ENCODE measurements at regions not wholly inside any gene's neighbourhood (a gene's known extent, or its start where the extent isn't known, plus 50 kb on each side); places are given as distances from the start of the nearest gene placed in this dataset.
"Not testable (repeated sequence)": the region's sequence is repeated elsewhere in the genome, so short reads cannot be mapped to it uniquely, and the experiment has no call there.

GRCh38 chr1:68831281-68831680 is 334.4 kb upstream of the DEPDC1 start:
- H3K4me3 ChIP-seq (ENCODE audit: extremely low read depth, insufficient read depth, low read length, poor library complexity, severe bottlenecking), result no peak overlapping the region
- WGBS, 2 experiments (ENCODE audit: insufficient coverage in 2 of 2), result no CpG with 5 or more reads among the region's 1 CpG
- no peak overlapping the region for H3K27ac ChIP-seq (ENCODE audit: low read depth, low read length, severe bottlenecking)
- no peaks in the 10 kb centered on the region for H3K4me1 ChIP-seq (ENCODE audit: control insufficient read depth, insufficient read depth, low read length, poor library complexity, severe bottlenecking)
- no peaks in the 10 kb centered on the region for H3K36me3 ChIP-seq (ENCODE audit: control insufficient read depth, insufficient read depth, low read length)
- H3K9me3 ChIP-seq (ENCODE audit: control insufficient read depth, low read length), result peaks cover 9% of the 10 kb centered on the region

- no CpG with 5 or more reads among the region's 3 CpGs for WGBS, 2 experiments (ENCODE audit: insufficient coverage in 2 of 2)
- Histone ChIP-seq H3K4me1 (ENCODE audit: control insufficient read depth, insufficient read depth, low read length, poor library complexity, severe bottlenecking) (no peaks in the 10 kb centered on the region), H3K36me3 (ENCODE audit: control insufficient read depth, insufficient read depth, low read length) (no peaks in the 10 kb centered on the region), H3K27ac (ENCODE audit: low read depth, low read length, severe bottlenecking) (no peak overlapping the region), H3K4me3 (ENCODE audit: extremely low read depth, insufficient read depth, low read length, poor library complexity, severe bottlenecking) (no peak overlapping the region), H3K9me3 (ENCODE audit: control insufficient read depth, low read length) (no peaks in the 10 kb centered on the region)
Observed at GRCh38 chr1:68848017-68848416, 351.1 kb upstream of the DEPDC1 start.

DNA sequence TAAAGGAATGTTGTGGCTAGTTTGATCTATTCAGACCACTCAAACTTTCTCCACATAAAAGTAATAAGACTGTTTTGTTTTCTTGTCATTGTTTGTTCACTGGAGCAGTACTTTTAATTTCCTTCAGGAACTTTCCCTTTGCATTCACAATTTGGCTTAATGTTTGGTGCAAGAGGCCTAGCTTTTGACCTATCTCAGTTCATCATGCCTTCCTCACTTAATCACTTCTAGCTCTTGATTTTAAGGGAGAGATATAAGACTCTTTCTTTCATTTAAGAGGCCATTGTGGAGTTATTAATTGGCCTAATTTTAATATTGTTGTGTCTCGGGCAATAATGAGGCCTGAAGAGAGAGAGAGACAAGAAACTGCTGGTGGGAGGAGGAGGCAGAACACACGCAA is 371.7 kb upstream of the DEPDC1 start:
- Histone ChIP-seq H3K4me1 (ENCODE audit: control insufficient read depth, insufficient read depth, low read length, poor library complexity, severe bottlenecking) (no peaks in the 10 kb centered on the region), H3K9me3 (ENCODE audit: control insufficient read depth, low read length) (no peaks in the 10 kb centered on the region), H3K36me3 (ENCODE audit: control insufficient read depth, insufficient read depth, low read length) (no peaks in the 10 kb centered on the region), H3K27ac (ENCODE audit: low read depth, low read length, severe bottlenecking) (no peak overlapping the region), H3K4me3 (ENCODE audit: extremely low read depth, insufficient read depth, low read length, poor library complexity, severe bottlenecking) (no peak overlapping the region)
- no CpG with 5 or more reads among the region's 2 CpGs for WGBS, 2 experiments (ENCODE audit: insufficient coverage in 2 of 2)

- Histone ChIP-seq H3K4me3 (ENCODE audit: extremely low read depth, insufficient read depth, low read length, poor library complexity, severe bottlenecking) (no peak overlapping the region), H3K36me3 (ENCODE audit: control insufficient read depth, insufficient read depth, low read length) (no peaks in the 10 kb centered on the region), H3K9me3 (ENCODE audit: control insufficient read depth, low read length) (no peaks in the 10 kb centered on the region), H3K4me1 (ENCODE audit: control insufficient read depth, insufficient read depth, low read length, poor library complexity, severe bottlenecking) (no peaks in the 10 kb centered on the region), H3K27ac (ENCODE audit: low read depth, low read length, severe bottlenecking) (no peak overlapping the region)
- WGBS, 2 experiments (ENCODE audit: insufficient coverage in 2 of 2), result 83% methylated on average over 1 of the region's 2 CpGs; no CpG with 5 or more reads in 1 of the 2 experiments
Observed at GRCh38 chr1:68873144-68873543, 376.3 kb upstream of the DEPDC1 start.

DNA sequence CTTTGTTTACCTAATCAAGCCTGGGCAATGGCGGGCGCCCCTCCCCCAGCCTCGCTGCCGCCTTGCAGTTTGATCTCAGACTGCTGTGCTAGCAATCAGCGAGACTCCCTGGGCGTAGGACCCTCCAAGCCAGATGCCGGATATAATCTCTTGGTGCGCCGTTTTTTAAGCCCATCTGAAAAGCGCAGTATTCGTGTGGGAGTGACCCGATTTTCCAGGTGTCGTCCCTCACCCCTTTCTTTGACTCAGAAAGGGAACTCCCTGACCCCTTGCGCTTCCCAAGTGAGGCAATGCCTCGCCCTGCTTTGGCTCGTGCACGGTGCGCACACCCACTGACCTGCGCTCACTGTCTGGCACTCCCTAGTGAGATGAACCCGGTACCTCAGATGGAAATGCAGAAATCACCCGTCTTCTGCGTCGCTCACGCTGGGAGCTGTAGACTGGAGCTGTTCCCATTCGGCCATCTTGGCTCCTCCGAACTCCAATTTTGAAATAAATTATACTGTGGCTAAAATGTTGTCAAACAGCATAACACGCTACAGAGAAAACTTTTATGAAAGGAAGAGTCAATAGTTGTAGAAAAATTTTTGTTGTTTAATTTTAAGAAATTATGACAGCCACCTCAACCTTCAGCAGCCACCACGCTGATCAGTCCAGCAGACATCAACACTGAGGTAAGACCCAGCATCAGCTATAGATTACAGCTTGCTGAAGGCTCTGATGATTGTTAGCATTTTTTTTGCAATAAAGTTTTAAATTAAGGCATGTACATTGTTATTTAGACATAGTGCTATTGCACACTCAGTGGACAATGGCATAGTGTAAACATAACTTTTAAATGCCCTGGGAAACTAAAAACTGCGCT is 384.7 kb upstream of the DEPDC1 start:
- H3K4me1 ChIP-seq (ENCODE audit: control insufficient read depth, insufficient read depth, low read length, poor library complexity, severe bottlenecking); H3K9me3 ChIP-seq (ENCODE audit: control insufficient read depth, low read length); H3K4me3 ChIP-seq (ENCODE audit: extremely low read depth, insufficient read depth, low read length, poor library complexity, severe bottlenecking); H3K27ac ChIP-seq (ENCODE audit: low read depth, low read length, severe bottlenecking); H3K36me3 ChIP-seq (ENCODE audit: control insufficient read depth, insufficient read depth, low read length): not testable (repeated sequence)
- WGBS, 2 experiments (ENCODE audit: insufficient coverage in 2 of 2), result 71 to 80% methylated on average over 15 to 16 of the region's 29 CpGs

DNA sequence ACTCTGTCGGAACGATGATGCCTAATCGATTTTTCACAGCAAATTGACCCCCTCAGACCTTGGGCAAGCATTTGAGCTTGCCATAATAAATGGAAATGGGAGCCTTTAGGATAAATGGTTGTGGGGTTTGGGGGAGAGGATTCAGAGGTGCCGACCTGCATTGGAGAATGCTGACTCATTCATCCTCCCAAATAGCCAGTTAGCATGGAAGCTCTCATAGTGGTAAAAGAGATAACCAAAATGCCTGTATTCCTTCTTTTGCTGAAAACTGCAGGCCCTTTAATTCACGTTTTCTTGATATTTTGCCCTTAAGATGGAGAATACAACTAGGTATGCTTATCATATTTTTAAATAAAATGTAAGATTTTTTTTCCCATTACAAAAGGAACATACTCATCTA is 392.6 kb upstream of the DEPDC1 start:
- Histone ChIP-seq H3K4me1 (ENCODE audit: control insufficient read depth, insufficient read depth, low read length, poor library complexity, severe bottlenecking) (no peaks in the 10 kb centered on the region), H3K36me3 (ENCODE audit: control insufficient read depth, insufficient read depth, low read length) (no peaks in the 10 kb centered on the region), H3K4me3 (ENCODE audit: extremely low read depth, insufficient read depth, low read length, poor library complexity, severe bottlenecking) (no peak overlapping the region), H3K9me3 (ENCODE audit: control insufficient read depth, low read length) (no peaks in the 10 kb centered on the region), H3K27ac (ENCODE audit: low read depth, low read length, severe bottlenecking) (no peak overlapping the region)
- 96% methylated on average over 3 of the region's 5 CpGs; no CpG with 5 or more reads in 1 of the 2 experiments for WGBS, 2 experiments (ENCODE audit: insufficient coverage in 2 of 2)

DNA sequence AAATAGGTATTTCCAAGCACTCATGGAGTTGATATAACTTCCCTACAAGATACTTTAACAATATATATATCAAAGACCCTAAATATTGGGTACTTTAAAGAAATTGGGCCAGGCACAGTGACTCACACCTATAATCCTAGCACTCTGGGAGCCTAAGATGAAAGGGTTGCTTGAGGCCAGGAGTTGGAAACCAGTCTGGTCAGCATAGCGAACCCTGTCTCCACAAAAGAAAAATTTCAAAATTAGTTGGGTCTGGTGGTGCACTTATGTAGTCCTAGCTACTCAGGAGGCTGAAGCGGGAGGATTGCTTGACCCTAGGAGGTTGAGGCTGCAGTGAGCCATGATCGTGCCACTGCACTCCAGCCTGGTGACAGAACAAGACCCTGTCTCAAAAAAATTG is 393.9 kb upstream of the DEPDC1 start:
- Histone ChIP-seq H3K36me3 (ENCODE audit: control insufficient read depth, insufficient read depth, low read length) (no peaks in the 10 kb centered on the region), H3K4me3 (ENCODE audit: extremely low read depth, insufficient read depth, low read length, poor library complexity, severe bottlenecking) (no peak overlapping the region), H3K27ac (ENCODE audit: low read depth, low read length, severe bottlenecking) (no peak overlapping the region), H3K4me1 (ENCODE audit: control insufficient read depth, insufficient read depth, low read length, poor library complexity, severe bottlenecking) (no peaks in the 10 kb centered on the region), H3K9me3 (ENCODE audit: control insufficient read depth, low read length) (no peaks in the 10 kb centered on the region)
- 80% methylated on average over 1 of the region's 3 CpGs for WGBS, 2 experiments (ENCODE audit: insufficient coverage in 2 of 2)

DNA sequence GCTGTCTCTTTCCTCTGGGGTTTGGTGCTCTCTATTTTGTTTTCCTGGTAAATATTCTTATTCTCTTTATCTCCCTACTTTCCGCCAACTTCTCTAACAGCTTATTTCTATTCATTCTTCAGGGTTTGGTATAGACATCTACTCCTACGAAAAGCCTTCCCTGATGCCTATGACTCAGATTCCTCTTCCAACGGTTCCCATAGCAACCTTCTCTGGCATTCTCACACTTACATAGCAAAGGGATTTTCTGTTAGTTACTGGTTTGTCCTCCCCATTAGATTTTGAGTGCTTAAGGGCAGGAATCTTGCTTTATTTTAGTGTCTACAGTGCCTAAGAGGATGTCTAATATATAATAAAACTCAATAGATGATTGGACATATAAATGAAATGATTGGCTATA is 407.6 kb upstream of the DEPDC1 start:
- H3K4me3 ChIP-seq (ENCODE audit: extremely low read depth, insufficient read depth, low read length, poor library complexity, severe bottlenecking), result no peak overlapping the region
- 51 to 100% methylated on average over 1 to 2 of the region's 3 CpGs for WGBS, 2 experiments (ENCODE audit: insufficient coverage in 2 of 2)
- H3K4me1 ChIP-seq (ENCODE audit: control insufficient read depth, insufficient read depth, low read length, poor library complexity, severe bottlenecking), result no peaks in the 10 kb centered on the region
- H3K9me3 ChIP-seq (ENCODE audit: control insufficient read depth, low read length), result no peaks in the 10 kb centered on the region
- peak overlapping the region; percentile 68 for H3K27ac ChIP-seq (ENCODE audit: low read depth, low read length, severe bottlenecking)
- no peaks in the 10 kb centered on the region for H3K36me3 ChIP-seq (ENCODE audit: control insufficient read depth, insufficient read depth, low read length)

DNA sequence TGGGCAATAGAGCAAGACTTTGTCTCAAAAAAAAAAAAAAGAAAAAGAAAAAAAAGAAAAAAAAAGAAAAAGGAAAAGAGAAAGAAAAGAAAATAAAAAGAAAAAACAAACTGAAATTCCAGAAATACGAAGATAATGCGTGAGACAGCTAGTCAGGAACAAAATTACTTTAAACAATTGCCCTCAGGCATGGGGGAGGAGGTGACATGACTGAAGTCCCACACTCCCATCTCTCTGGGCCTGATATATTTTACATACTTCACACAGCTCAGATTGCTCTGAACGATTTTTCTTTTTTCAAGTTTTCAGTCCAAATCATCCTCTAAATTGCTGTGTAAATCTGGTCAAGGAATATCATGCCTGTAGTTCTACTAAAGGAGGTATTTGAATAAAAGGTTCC is 409.5 kb upstream of the DEPDC1 start:
- Histone ChIP-seq H3K4me1 (ENCODE audit: control insufficient read depth, insufficient read depth, low read length, poor library complexity, severe bottlenecking) (no peaks in the 10 kb centered on the region), H3K4me3 (ENCODE audit: extremely low read depth, insufficient read depth, low read length, poor library complexity, severe bottlenecking) (no peak overlapping the region), H3K36me3 (ENCODE audit: control insufficient read depth, insufficient read depth, low read length) (no peaks in the 10 kb centered on the region), H3K27ac (ENCODE audit: low read depth, low read length, severe bottlenecking) (no peak overlapping the region), H3K9me3 (ENCODE audit: control insufficient read depth, low read length) (no peaks in the 10 kb centered on the region)
- 79% methylated on average over 2 of the region's 3 CpGs; no CpG with 5 or more reads in 1 of the 2 experiments for WGBS, 2 experiments (ENCODE audit: insufficient coverage in 2 of 2)

DNA sequence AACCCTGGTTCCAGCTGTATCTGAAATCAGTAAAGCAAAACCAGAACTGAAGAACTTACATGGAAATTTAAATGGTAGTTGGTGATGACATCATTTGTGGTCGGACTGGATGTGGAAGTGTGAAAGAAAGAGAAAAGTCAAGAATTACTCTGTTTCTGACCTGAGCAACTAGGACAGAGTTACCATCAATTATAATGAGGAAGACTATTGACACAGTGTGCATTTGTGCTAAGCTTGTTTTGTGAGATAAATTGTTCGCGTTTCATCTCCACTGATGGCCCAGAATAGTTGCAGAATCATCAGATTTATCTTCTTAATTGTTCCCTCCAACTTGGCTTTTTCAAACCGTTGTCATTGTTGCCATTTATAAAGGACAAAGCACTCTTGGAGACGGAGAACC is 410.6 kb upstream of the DEPDC1 start:
- Histone ChIP-seq H3K9me3 (ENCODE audit: control insufficient read depth, low read length) (no peaks in the 10 kb centered on the region), H3K36me3 (ENCODE audit: control insufficient read depth, insufficient read depth, low read length) (no peaks in the 10 kb centered on the region), H3K4me3 (ENCODE audit: extremely low read depth, insufficient read depth, low read length, poor library complexity, severe bottlenecking) (no peak overlapping the region), H3K4me1 (ENCODE audit: control insufficient read depth, insufficient read depth, low read length, poor library complexity, severe bottlenecking) (no peaks in the 10 kb centered on the region), H3K27ac (ENCODE audit: low read depth, low read length, severe bottlenecking) (no peak overlapping the region)
- WGBS, 2 experiments (ENCODE audit: insufficient coverage in 2 of 2), result 87 to 90% methylated on average over 3 to 4 of the region's 5 CpGs

GRCh38 chr1:68908316-68908715 is 411.4 kb upstream of the DEPDC1 start:
- Histone ChIP-seq H3K36me3 (ENCODE audit: control insufficient read depth, insufficient read depth, low read length) (no peaks in the 10 kb centered on the region), H3K4me3 (ENCODE audit: extremely low read depth, insufficient read depth, low read length, poor library complexity, severe bottlenecking) (no peak overlapping the region), H3K9me3 (ENCODE audit: control insufficient read depth, low read length) (no peaks in the 10 kb centered on the region), H3K4me1 (ENCODE audit: control insufficient read depth, insufficient read depth, low read length, poor library complexity, severe bottlenecking) (no peaks in the 10 kb centered on the region), H3K27ac (ENCODE audit: low read depth, low read length, severe bottlenecking) (no peak overlapping the region)
- WGBS, 2 experiments (ENCODE audit: insufficient coverage in 2 of 2), result 80% methylated on average over 1 of the region's 2 CpGs; no CpG with 5 or more reads in 1 of the 2 experiments
